Type B pancreatic cell (in vitro differentiated cells): ENCODE measurements at regions not wholly inside any gene's neighbourhood (a gene's known extent, or its start where the extent isn't known, plus 50 kb on each side); places are given as distances from the start of the nearest gene placed in this dataset.

Source experiments
- DNase-seq: peaks from one replicate; pipeline ENCODE4 v3.0.0; 2021; ENCODE audit warnings: mixed read lengths; ENCODE audit not compliant: unreplicated experiment; ENCODE audit errors: extremely low spot score
- H3K27ac Mint-ChIP-seq: 2 replicates; pipeline ENCODE4 v1.8.0; 2021; ENCODE audit warnings: mild to moderate bottlenecking, mixed read lengths
- H3K27me3 Mint-ChIP-seq: 2 replicates; pipeline ENCODE4 v1.8.0; 2021; ENCODE audit warnings: mixed read lengths
- H3K36me3 Mint-ChIP-seq: 2 replicates; pipeline ENCODE4 v1.8.0; 2021; ENCODE audit warnings: mixed read lengths
- H3K4me1 Mint-ChIP-seq: one replicate; pipeline ENCODE4 v1.8.0; 2021; ENCODE audit warnings: mixed read lengths; ENCODE audit not compliant: unreplicated experiment
- H3K4me3 Mint-ChIP-seq: 2 replicates; pipeline ENCODE4 v1.8.0; 2021; ENCODE audit warnings: mild to moderate bottlenecking, mixed read lengths
- H3K9me3 Mint-ChIP-seq: 2 replicates; pipeline ENCODE4 v1.8.0; 2021; ENCODE audit warnings: mixed read lengths
- TF ChIP-seq, protein P1 (sequence below): fragments of 200-600 bp; sonication (generic); conservative IDR thresholded peaks from 2 replicates; pipeline ENCODE4 v1.5.0; 2021; ENCODE audit warnings: antibody characterized with exemption, mild to moderate bottlenecking

DNA sequence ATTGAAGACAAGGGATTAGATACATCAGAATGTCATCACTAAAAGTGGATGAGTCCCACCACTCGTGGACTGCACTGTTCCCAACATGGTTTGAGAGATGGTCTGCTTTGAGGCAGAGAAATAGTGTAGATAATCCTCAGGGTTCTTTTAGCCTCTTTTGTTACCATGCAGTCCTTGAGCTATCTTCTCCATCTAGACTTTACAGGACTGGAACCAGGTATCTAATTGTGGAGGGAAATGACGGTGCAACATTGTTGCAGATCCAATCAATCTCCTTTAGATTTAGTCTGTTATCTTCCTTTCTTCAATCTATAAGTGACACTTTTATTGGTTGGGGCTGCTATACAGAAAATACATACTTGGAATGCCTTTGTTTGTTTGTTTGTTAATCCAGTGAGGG is 183.8 kb upstream of the CWC22 start:
- TF ChIP-seq, protein P1, sequence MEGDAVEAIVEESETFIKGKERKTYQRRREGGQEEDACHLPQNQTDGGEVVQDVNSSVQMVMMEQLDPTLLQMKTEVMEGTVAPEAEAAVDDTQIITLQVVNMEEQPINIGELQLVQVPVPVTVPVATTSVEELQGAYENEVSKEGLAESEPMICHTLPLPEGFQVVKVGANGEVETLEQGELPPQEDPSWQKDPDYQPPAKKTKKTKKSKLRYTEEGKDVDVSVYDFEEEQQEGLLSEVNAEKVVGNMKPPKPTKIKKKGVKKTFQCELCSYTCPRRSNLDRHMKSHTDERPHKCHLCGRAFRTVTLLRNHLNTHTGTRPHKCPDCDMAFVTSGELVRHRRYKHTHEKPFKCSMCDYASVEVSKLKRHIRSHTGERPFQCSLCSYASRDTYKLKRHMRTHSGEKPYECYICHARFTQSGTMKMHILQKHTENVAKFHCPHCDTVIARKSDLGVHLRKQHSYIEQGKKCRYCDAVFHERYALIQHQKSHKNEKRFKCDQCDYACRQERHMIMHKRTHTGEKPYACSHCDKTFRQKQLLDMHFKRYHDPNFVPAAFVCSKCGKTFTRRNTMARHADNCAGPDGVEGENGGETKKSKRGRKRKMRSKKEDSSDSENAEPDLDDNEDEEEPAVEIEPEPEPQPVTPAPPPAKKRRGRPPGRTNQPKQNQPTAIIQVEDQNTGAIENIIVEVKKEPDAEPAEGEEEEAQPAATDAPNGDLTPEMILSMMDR = no peak
- no peak for DNase-seq
- Mint-ChIP-seq H3K4me3 (no peak overlapping the region), H3K27me3 (no peaks in the 10 kb centered on the region), H3K27ac (no peak overlapping the region), H3K4me1 (no peaks in the 10 kb centered on the region), H3K9me3 (no peaks in the 10 kb centered on the region), H3K36me3 (no peaks in the 10 kb centered on the region)

DNA sequence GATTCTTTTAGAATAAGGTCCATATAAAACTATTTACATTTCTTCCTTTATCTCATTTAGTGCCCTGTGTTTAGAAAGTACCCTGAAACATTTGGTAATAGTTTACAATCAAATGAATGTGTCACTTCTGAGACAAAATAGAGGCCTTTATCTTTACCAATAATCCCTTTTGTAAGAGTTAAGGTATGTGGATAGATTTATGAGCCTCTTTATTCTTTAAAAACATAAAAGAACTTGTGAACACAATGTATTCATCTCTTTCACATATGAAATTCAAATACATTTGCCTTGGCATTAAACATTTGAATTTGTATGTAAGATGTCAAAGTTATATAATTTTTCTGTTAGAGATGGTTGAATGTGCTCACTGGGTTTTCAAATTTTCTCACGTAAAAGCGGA is 180.5 kb upstream of the CWC22 start:
- TF ChIP-seq, protein P1 = no peak
- Mint-ChIP-seq H3K27ac (no peak overlapping the region), H3K36me3 (no peaks in the 10 kb centered on the region), H3K27me3 (no peaks in the 10 kb centered on the region), H3K9me3 (no peaks in the 10 kb centered on the region), H3K4me1 (no peaks in the 10 kb centered on the region), H3K4me3 (no peak overlapping the region)
- no peak for DNase-seq

DNA sequence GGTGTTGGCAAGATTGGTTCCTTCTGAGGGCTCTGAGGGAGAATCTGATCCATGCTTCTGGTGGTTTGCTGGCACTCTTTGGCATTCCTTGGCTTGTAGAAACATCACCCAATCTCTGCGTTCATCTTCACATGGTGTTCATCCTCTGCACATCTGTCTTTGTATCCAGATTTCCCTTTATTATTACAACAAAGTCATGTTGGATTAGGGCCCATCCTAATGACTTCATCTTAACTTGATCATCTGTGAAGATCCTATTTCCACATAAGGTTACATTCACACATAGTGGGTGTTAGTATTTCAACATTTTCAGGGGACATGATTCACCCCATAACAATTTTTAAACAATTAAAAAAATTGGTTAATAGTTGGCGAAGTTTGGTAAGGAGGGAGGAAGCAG is 177.4 kb upstream of the CWC22 start:
- no peak for DNase-seq
- no peaks in the 10 kb centered on the region for H3K27me3 Mint-ChIP-seq
- TF ChIP-seq, protein P1 = no peak
- no peaks in the 10 kb centered on the region for H3K4me1 Mint-ChIP-seq
- no peak overlapping the region for H3K4me3 Mint-ChIP-seq
- H3K36me3 Mint-ChIP-seq = no peaks in the 10 kb centered on the region
- no peaks in the 10 kb centered on the region for H3K9me3 Mint-ChIP-seq
- no peak overlapping the region for H3K27ac Mint-ChIP-seq

DNA sequence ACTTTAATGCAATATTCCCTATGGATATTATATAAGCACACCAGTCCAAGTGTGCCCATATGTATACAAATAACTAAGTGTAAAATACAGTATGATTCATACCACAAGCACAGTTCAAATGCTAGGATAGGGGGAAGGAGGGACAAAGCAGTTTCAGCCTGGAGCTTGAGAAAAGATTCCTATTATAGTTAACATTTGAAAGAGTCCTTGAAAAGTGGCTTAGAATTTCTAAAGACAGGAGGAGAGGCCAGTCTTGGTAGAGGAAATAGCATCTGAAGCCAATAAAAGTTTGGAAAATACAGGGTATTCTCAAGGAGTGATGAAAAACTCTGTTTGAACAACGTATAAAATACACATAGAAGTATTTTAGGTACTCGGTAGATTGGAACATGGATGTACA is 173.4 kb upstream of the CWC22 start:
- TF ChIP-seq, protein P1 = no peak
- Mint-ChIP-seq H3K27ac (no peak overlapping the region), H3K36me3 (no peaks in the 10 kb centered on the region), H3K27me3 (no peaks in the 10 kb centered on the region), H3K4me1 (no peaks in the 10 kb centered on the region), H3K4me3 (no peak overlapping the region), H3K9me3 (no peaks in the 10 kb centered on the region)
- no peak for DNase-seq

DNA sequence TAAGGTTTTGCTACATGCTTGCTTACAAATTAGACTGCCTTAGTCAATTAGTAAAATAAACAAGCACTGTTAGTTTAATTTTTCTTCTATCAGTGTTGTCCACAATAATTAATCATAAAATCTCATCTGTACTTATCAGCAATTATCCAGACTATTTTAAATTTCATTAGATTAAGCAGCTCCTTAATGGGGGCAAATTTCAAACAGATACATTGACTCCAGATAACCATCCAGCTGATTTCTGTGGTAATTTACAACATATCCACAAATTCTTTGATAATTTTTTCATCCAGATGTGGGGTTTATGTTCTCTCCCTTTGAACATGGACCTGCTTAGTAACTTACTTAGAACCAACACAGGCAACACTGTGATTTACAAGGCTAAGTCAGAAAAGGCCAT is 170.4 kb upstream of the CWC22 start:
- H3K4me1 Mint-ChIP-seq = no peaks in the 10 kb centered on the region
- DNase-seq = no peak
- no peaks in the 10 kb centered on the region for H3K36me3 Mint-ChIP-seq
- H3K4me3 Mint-ChIP-seq = no peak overlapping the region
- no peaks in the 10 kb centered on the region for H3K9me3 Mint-ChIP-seq
- TF ChIP-seq, protein P1 = no peak
- H3K27ac Mint-ChIP-seq = no peak overlapping the region
- H3K27me3 Mint-ChIP-seq = no peaks in the 10 kb centered on the region

DNA sequence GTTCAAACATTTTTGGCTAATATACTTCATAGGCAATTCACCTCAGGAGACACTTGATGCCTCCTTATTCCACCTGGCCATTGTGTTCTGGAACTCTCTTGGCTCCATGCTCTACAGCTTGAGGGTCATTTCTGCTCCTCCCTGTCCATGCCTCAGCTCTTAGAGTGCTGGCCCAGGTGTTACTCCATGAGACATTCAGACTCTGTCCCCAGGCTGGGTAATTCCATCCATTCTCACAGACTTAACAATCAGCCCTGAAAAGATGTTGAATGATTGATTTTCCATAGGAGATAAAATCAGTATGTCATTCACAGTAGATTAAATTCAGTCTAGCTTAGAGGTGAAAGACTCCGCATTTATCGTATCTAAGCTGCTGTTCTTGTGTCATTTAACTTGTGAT is 168.6 kb upstream of the CWC22 start:
- TF ChIP-seq, protein P1 = no peak
- no peak for DNase-seq
- Mint-ChIP-seq H3K9me3 (no peaks in the 10 kb centered on the region), H3K4me1 (no peaks in the 10 kb centered on the region), H3K27ac (no peak overlapping the region), H3K36me3 (no peaks in the 10 kb centered on the region), H3K27me3 (no peaks in the 10 kb centered on the region), H3K4me3 (no peak overlapping the region)
